Hepatocyte (in vitro differentiated cells): ENCODE measurements at regions not wholly inside any gene's neighbourhood (a gene's known extent, or its start where the extent isn't known, plus 50 kb on each side); places are given as distances from the start of the nearest gene placed in this dataset.
"Not testable (repeated sequence)": the region's sequence is repeated elsewhere in the genome, so short reads cannot be mapped to it uniquely, and the experiment has no call there.

ENCODE experiments used
- DNase-seq: peaks from one replicate; pipeline ENCODE4 v3.0.0-alpha.2; 2016; ENCODE audit warnings: low spot score
- H2AFZ ChIP-seq: fragments of 200-600 bp; sonication (generic); 2 replicates; pipeline ENCODE4 v1.6.0; 2016; ENCODE audit warnings: antibody characterized with exemption, mild to moderate bottlenecking
- H3K27ac ChIP-seq: fragments of 200-600 bp; sonication (generic); 2 replicates; pipeline ENCODE4 v1.5.1; 2016; ENCODE audit warnings: mild to moderate bottlenecking
- H3K27me3 ChIP-seq: fragments of 200-600 bp; sonication (generic); 2 replicates; pipeline ENCODE4 v1.6.1; 2016
- H3K36me3 ChIP-seq: fragments of 200-600 bp; sonication (generic); replicated peaks from 2 replicates; pipeline ENCODE4 v1.5.1; 2016; ENCODE audit warnings: low read depth; ENCODE audit not compliant: insufficient read depth
- H3K4me1 ChIP-seq: fragments of 200-600 bp; sonication (generic); 2 replicates; pipeline ENCODE4 v1.5.1; 2016; ENCODE audit warnings: mild to moderate bottlenecking, moderate library complexity; ENCODE audit not compliant: insufficient read depth
- H3K4me2 ChIP-seq: fragments of 200-600 bp; sonication (generic); 2 replicates; pipeline ENCODE4 v1.6.0; 2016
- H3K4me3 ChIP-seq: fragments of 200-600 bp; sonication (generic); 2 replicates; pipeline ENCODE4 v1.5.1; 2016; ENCODE audit warnings: mild to moderate bottlenecking
- H3K79me2 ChIP-seq: fragments of 200-600 bp; sonication (generic); 2 replicates; pipeline ENCODE4 v1.6.0; 2017; ENCODE audit warnings: mild to moderate bottlenecking
- H3K9me2 ChIP-seq: fragments of 200-600 bp; sonication (generic); replicated peaks from 2 replicates; pipeline ENCODE4 v1.6.0; 2017; ENCODE audit warnings: mild to moderate bottlenecking; ENCODE audit not compliant: insufficient read depth
- H3K9me3 ChIP-seq: fragments of 200-600 bp; sonication (generic); 2 replicates; pipeline ENCODE4 v1.5.1; 2016; ENCODE audit warnings: low read depth, mild to moderate bottlenecking
- H4K20me1 ChIP-seq: fragments of 200-600 bp; sonication (generic); 2 replicates; pipeline ENCODE4 v1.6.0; 2016; ENCODE audit warnings: mild to moderate bottlenecking; ENCODE audit not compliant: insufficient read depth, poor library complexity, severe bottlenecking
- EZH2 ChIP-seq: fragments of 200-600 bp; sonication (generic); IDR thresholded peaks from 2 replicates; pipeline ENCODE4 v1.6.1; 2016; ENCODE audit warnings: antibody characterized with exemption, mild to moderate bottlenecking, borderline replicate concordance
- EZH2phosphoT487 ChIP-seq: fragments of 200-600 bp; sonication (generic); IDR thresholded peaks from one replicate; pipeline ENCODE4 v1.6.1; 2018; ENCODE audit warnings: antibody characterized with exemption, mild to moderate bottlenecking, low read depth, moderate library complexity; ENCODE audit not compliant: unreplicated experiment, severe bottlenecking
- WGBS: methylation state at CpG from one replicate; pipeline ENCODE4 v1.1.6; 2016; ENCODE audit warnings: low lambda C conversion rate; ENCODE audit errors: missing lambda C conversion rate; 5-methylcytosine and 5-hydroxymethylcytosine counted together
- TF ChIP-seq, protein P1 (sequence below): fragments of 200-600 bp; sonication (generic); IDR thresholded peaks from 2 replicates; pipeline ENCODE4 v1.5.1; 2016; ENCODE audit warnings: antibody characterized with exemption, mild to moderate bottlenecking; ENCODE audit not compliant: poor library complexity

DNA sequence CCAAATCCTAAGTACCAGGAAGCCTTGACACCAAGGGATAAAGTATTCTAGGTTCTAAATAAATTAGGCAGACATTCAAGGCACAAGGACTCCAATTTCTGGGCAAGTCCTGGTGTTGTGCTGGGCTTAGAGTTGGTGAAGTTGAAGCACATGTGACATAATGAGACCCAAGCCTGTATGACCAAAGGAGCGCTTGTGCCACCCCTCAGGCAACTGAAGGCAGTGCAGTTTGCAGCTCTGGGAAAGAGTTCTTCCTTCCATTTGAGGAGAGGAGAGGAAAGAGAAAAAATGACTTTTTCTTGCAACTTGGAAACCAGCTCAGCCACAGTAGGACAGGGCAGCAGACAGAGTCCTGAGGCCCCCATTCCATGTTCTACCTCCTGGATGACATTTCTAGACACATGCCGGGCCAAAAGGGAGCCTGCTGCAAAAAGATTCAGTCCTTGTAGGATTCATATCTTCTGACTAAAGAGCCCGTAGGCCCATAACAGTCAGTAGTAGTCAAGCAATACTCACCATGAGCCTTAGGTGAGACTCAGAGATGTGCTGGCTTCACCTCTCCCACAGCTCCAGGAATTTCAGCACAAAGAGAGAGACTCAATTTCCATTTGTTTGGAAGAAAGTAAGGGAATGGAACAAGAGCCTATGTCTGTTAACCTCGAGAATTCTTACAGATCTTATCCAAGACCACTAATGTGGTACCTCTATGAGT lies 588.8 kb upstream of the BCHE start:
- no peaks in the 10 kb centered on the region for H3K9me3 ChIP-seq
- H3K9me2 ChIP-seq = no peaks in the 10 kb centered on the region
- H3K4me2 ChIP-seq = no peak overlapping the region
- no peaks in the 10 kb centered on the region for H3K4me1 ChIP-seq
- H3K36me3 ChIP-seq = no peaks in the 10 kb centered on the region
- H3K4me3 ChIP-seq = no peak overlapping the region
- no peaks in the 10 kb centered on the region for H4K20me1 ChIP-seq
- no peak for TF ChIP-seq EZH2phosphoT487
- TF ChIP-seq, protein P1, sequence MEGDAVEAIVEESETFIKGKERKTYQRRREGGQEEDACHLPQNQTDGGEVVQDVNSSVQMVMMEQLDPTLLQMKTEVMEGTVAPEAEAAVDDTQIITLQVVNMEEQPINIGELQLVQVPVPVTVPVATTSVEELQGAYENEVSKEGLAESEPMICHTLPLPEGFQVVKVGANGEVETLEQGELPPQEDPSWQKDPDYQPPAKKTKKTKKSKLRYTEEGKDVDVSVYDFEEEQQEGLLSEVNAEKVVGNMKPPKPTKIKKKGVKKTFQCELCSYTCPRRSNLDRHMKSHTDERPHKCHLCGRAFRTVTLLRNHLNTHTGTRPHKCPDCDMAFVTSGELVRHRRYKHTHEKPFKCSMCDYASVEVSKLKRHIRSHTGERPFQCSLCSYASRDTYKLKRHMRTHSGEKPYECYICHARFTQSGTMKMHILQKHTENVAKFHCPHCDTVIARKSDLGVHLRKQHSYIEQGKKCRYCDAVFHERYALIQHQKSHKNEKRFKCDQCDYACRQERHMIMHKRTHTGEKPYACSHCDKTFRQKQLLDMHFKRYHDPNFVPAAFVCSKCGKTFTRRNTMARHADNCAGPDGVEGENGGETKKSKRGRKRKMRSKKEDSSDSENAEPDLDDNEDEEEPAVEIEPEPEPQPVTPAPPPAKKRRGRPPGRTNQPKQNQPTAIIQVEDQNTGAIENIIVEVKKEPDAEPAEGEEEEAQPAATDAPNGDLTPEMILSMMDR = no peak
- 87% methylated on average over 4 of the region's 4 CpGs for WGBS
- H3K27me3 ChIP-seq = no peaks in the 10 kb centered on the region
- no peaks in the 10 kb centered on the region for H3K79me2 ChIP-seq
- peak; percentile 8 for DNase-seq
- no peak overlapping the region for H2AFZ ChIP-seq
- H3K27ac ChIP-seq = no peak overlapping the region

DNA sequence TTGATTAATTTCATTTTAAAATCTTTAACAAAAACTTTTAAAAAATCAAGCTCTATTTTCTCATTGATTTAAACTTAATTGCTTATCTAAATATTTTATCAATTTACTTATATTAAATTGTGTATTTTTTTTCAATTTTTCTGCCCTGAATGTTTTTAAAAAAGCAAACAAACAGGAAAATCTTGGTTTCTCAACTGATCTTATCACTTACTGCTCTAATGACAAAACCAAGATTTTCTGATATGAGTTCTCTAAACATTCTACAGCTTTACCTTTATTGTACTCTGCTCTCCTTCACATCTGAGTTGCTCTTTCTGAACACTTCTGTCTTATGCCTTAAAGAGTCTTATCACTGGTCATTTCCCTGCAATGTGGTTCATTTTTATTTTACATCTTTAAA lies 587.8 kb upstream of the BCHE start:
- no peaks in the 10 kb centered on the region for H4K20me1 ChIP-seq
- no peaks in the 10 kb centered on the region for H3K36me3 ChIP-seq
- no peaks in the 10 kb centered on the region for H3K4me1 ChIP-seq
- DNase-seq = no peak
- H2AFZ ChIP-seq = no peak overlapping the region
- H3K9me3 ChIP-seq = no peaks in the 10 kb centered on the region
- no peaks in the 10 kb centered on the region for H3K79me2 ChIP-seq
- no peak for TF ChIP-seq EZH2
- no peak overlapping the region for H3K27ac ChIP-seq
- H3K4me3 ChIP-seq = no peak overlapping the region
- H3K4me2 ChIP-seq = no peak overlapping the region
- no peaks in the 10 kb centered on the region for H3K9me2 ChIP-seq
- H3K27me3 ChIP-seq = no peaks in the 10 kb centered on the region

DNA sequence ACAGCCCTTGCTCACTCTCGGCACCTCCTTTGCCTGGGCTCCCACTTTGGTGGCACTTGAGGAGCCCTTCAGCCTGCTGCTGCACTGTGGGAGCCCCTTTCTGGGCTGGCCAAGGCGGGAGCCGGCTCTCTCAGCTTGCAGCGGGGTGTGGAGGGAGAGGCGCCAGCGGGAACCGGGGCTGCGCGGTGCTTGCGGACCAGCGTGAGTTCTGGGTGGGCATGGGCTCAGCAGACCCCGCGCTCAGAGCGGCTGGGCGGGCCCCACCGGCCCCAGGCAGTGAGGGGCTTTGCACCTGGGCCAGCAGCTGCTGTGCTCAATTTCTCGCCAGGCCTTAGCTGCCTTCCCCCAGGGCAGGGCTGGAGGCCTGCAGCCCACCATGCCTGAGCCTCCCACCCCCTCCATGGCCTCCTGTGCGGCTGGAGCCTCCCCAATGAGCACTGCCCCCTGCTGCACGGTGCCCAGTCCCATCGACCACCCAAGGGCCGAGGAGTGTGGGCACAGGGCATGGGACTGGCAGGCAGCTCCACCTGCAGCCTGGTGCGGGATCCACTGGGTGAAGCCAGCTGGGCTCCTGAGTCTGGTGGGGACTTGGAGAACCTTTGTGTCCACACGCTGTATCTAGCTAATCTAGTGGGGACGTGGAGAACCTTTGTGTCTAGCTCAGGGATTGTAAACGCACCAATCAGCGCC lies 586.7 kb upstream of the BCHE start:
- H3K4me3 ChIP-seq, H3K27ac ChIP-seq, H3K9me2 ChIP-seq, H3K79me2 ChIP-seq, H3K27me3 ChIP-seq, H3K4me1 ChIP-seq, H3K4me2 ChIP-seq, H3K36me3 ChIP-seq, H4K20me1 ChIP-seq, DNase-seq, H3K9me3 ChIP-seq, H2AFZ ChIP-seq: not testable (repeated sequence)
- 95% methylated on average over 25 of the region's 26 CpGs for WGBS

DNA sequence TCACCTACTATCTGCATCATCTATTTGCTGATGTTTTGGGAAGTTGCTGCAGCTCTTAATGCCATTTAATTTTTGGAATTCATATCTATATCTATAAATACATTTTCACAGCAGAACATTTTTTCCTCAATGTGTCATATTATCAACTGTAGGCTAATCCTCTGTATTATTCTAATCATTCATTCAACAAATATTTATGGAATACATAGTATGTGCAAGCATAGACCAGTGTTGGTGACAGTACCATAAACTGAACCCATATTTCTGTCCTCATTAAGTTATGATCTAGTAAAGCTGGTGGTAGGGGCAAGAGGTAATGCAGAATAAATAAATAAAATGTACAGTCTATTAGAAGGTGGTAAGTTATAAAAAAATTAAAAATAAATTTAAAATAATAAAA lies 585.3 kb upstream of the BCHE start:
- H3K36me3 ChIP-seq = no peaks in the 10 kb centered on the region
- TF ChIP-seq, protein P1 = no peak
- TF ChIP-seq EZH2phosphoT487 (no peak), EZH2 (no peak)
- H4K20me1 ChIP-seq = no peaks in the 10 kb centered on the region
- H3K4me3 ChIP-seq = no peak overlapping the region
- no peak overlapping the region for H3K4me2 ChIP-seq
- H3K27me3 ChIP-seq = no peaks in the 10 kb centered on the region
- DNase-seq = no peak
- no peak overlapping the region for H2AFZ ChIP-seq
- H3K9me3 ChIP-seq = no peaks in the 10 kb centered on the region
- H3K9me2 ChIP-seq = no peaks in the 10 kb centered on the region
- H3K79me2 ChIP-seq = no peaks in the 10 kb centered on the region
- H3K27ac ChIP-seq = no peak overlapping the region
- no peaks in the 10 kb centered on the region for H3K4me1 ChIP-seq
